ENCODE measurements at regions not wholly inside any gene's neighbourhood (a gene's known extent, or its start where the extent isn't known, plus 50 kb on each side); places are given as distances from the start of the nearest gene placed in this dataset.

DNA sequence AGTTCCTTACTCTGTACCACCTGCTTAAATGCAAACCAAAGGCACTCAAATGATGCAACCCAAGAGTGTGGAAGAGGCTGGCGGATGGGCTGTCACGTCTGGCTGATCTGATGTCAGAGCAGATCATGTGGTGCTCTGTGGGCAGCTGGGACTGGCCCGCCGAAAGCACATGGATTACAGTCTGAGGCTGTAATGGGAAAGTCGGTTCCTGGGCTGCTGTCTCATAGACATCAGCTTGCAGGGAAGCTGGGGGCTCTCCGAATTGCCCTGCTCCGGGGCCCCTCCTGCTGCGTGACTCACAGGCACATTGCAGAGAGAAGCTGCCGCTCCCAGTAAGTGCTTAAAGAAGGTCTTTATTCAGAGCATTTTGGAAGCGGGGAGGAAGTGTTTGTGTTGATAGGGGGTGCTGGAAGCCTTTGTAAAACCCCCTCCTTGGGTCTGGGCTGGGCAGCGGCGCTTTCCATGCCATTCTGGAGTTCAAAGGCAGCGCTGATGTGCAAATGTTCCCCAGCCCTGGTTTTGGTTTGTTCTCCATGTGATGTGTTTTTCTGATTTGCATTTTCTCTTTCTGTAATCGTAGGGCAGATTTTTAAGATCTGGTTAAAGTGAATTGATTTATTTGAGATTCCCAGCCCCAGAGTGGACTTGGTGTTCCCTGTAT lies 181.1 kb downstream of the LARP7 start:
- no peaks in the 10 kb centered on the region for H3K27me3 ChIP-seq (ENCODE audit: insufficient read depth, low read length)
- Mint-ChIP-seq H3K9me3 (no peaks in the 10 kb centered on the region), H3K27me3 (ENCODE audit: low read depth) (no peaks in the 10 kb centered on the region), H3K36me3 (ENCODE audit: insufficient read depth in 1 of 3, low read depth in 3 of 3) (peaks cover 0 to 16% (median 6%) of the 10 kb centered on the region in 3 experiments; a peak in 5 of 7 replicates), H3K4me1 (peaks cover 22 to 26% of the 10 kb centered on the region in 2 experiments), H3K4me3 (peak overlapping the region; percentile 35 to 79), H3K27ac (peak overlapping the region; percentile 25 to 83 (median 47))
- H3K23me2 ChIP-seq (ENCODE audit: insufficient read length, low read depth, low read length, poor library complexity, severe bottlenecking), result peaks cover 7% of the 10 kb centered on the region
- no peak overlapping the region for H2BK120ac ChIP-seq (ENCODE audit: low read depth, low read length, poor library complexity, severe bottlenecking)
- H3K27ac ChIP-seq (ENCODE audit: insufficient read length, low read depth, low read length), result peak overlapping the region; percentile 43
- no peak overlapping the region for H2BK20ac ChIP-seq (ENCODE audit: low read depth, low read length, poor library complexity, severe bottlenecking)
- TF ChIP-seq, protein P1, sequence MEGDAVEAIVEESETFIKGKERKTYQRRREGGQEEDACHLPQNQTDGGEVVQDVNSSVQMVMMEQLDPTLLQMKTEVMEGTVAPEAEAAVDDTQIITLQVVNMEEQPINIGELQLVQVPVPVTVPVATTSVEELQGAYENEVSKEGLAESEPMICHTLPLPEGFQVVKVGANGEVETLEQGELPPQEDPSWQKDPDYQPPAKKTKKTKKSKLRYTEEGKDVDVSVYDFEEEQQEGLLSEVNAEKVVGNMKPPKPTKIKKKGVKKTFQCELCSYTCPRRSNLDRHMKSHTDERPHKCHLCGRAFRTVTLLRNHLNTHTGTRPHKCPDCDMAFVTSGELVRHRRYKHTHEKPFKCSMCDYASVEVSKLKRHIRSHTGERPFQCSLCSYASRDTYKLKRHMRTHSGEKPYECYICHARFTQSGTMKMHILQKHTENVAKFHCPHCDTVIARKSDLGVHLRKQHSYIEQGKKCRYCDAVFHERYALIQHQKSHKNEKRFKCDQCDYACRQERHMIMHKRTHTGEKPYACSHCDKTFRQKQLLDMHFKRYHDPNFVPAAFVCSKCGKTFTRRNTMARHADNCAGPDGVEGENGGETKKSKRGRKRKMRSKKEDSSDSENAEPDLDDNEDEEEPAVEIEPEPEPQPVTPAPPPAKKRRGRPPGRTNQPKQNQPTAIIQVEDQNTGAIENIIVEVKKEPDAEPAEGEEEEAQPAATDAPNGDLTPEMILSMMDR (conservative IDR thresholded peaks at IDR 0.05), result peak; percentile 22; the same call in 1 of the 3 replicates
- H3T11ph ChIP-seq (ENCODE audit: low read length), result no peak overlapping the region
- no peak overlapping the region for H2BK15ac ChIP-seq (ENCODE audit: low read depth, low read length)
- H3K9me3 ChIP-seq (ENCODE audit: control insufficient read depth, low read depth, low read length), result no peaks in the 10 kb centered on the region
- H3K79me2 ChIP-seq (ENCODE audit: insufficient read depth, low read length), result no peaks in the 10 kb centered on the region
- no peak overlapping the region for H3K23ac ChIP-seq (ENCODE audit: insufficient read length, low read depth, low read length)
- peak; percentile 86 for DNase-seq
- no peak overlapping the region for H2AK5ac ChIP-seq (ENCODE audit: insufficient read length, low read length)
- H3K4me2 ChIP-seq (ENCODE audit: insufficient read depth, insufficient read length, low read length), result peak overlapping the region; percentile 91
- H3K79me1 ChIP-seq (ENCODE audit: insufficient read depth, low read depth, low read length, poor library complexity, severe bottlenecking), result no peaks in the 10 kb centered on the region
- WGBS (ENCODE audit: extremely low coverage, insufficient read length, low lambda C conversion rate), result no CpG with 5 or more reads among the region's 14 CpGs
- H3K14ac ChIP-seq (ENCODE audit: insufficient read depth, low read length), result no peak overlapping the region
- no peak overlapping the region for H3K4ac ChIP-seq (ENCODE audit: low read depth, low read length)
- no peak overlapping the region for H3K56ac ChIP-seq (ENCODE audit: insufficient read length, low read depth, low read length)
- H2BK5ac ChIP-seq (ENCODE audit: insufficient read length, low read length), result no peak overlapping the region
- peak overlapping the region; percentile 10 for H3K9ac ChIP-seq (ENCODE audit: extremely low read depth, insufficient read length, low read length)
- H2AFZ ChIP-seq (ENCODE audit: low read length), result no peak overlapping the region
- no peaks in the 10 kb centered on the region for H4K20me1 ChIP-seq (ENCODE audit: control insufficient read depth, insufficient read depth, insufficient read length)
- peaks cover 3% of the 10 kb centered on the region for H3K4me1 ChIP-seq (ENCODE audit: insufficient read depth, low read length)
- no peak overlapping the region for H4K8ac ChIP-seq (replicated peaks; ENCODE audit: insufficient read length, low read depth, low read length)
- peak overlapping the region; percentile 75 for H3K18ac ChIP-seq (ENCODE audit: insufficient read length, low read depth, low read length)
- peak overlapping the region; percentile 52 for H2BK12ac ChIP-seq (ENCODE audit: insufficient read length, low read depth, low read length)
- H4K5ac ChIP-seq (ENCODE audit: insufficient read length, low read depth, low read length), result no peak overlapping the region
- H4K91ac ChIP-seq (ENCODE audit: insufficient read length, low read depth, low read length), result no peak overlapping the region

Data from H9 (cell line).